Erythroblast (primary cell): ENCODE measurements at regions not wholly inside any gene's neighbourhood (a gene's known extent, or its start where the extent isn't known, plus 50 kb on each side); places are given as distances from the start of the nearest gene placed in this dataset.

Experiments
- GATA1 ChIP-seq: IDR thresholded peaks from 2 replicates; pipeline ENCODE4 v1.6.1; 2011; ENCODE audit warnings: low read depth, mild to moderate bottlenecking, control low read depth, low read length, moderate library complexity
- POLR2A ChIP-seq: IDR thresholded peaks from 2 replicates; pipeline ENCODE4 v1.6.1; 2011; ENCODE audit warnings: mild to moderate bottlenecking, low read length

DNA sequence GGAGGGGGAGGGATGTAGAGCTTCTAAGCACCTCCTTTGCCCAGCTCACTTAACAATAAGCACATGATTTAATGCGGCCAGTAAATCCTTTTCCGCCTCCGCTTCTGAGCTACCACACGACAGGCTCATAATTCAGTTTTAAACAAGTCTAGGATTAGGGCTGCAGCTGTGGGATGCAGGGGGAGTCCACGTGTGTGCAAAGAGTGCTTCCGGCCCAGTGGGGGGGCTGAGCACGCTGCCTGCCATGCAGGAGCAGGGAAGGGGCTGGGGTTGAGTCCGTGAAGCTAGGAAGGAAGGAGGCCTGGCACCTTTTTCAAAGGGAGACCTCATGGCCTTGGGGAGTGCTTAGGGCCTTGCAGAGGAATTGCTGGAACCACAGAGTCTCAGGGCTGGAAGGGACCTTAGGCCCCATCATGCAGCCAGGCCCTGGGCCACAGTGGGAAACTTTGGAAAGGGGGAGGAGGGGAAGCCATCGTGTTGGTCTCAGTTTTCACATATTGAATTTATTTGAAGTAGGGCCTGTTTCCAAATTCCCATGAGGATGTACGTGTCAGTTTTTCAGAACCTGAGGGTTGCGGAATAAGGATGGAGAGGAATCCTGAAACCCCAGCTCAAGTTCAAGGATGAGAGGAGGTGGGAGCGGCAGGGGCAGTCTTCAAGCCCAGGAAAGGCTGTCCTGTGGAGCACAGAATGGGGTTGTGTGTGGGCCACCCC, 96.1 kb downstream of the VEGFA start:
- TF ChIP-seq POLR2A (no peak), GATA1 (no peak)
